ENCODE measurements at regions not wholly inside any gene's neighbourhood (a gene's known extent, or its start where the extent isn't known, plus 50 kb on each side); places are given as distances from the start of the nearest gene placed in this dataset.

- intact Hi-C loops (cut with DNase I): no loop called here
- Histone ChIP-seq H3K36me3 (no peaks in the 10 kb centered on the region), H3K4me3 (no peak overlapping the region), H3K4me1 (no peaks in the 10 kb centered on the region), H3K27me3 (no peaks in the 10 kb centered on the region), H3K9me3 (no peaks in the 10 kb centered on the region), H3K27ac (no peak overlapping the region)
- WGBS (ENCODE audit: insufficient coverage, low coverage, low lambda C conversion rate, missing lambda C conversion rate): 66% methylated on average over 3 of the region's 3 CpGs
- DNase-seq (no peak), ATAC-seq (no peak)
- TF ChIP-seq POLR2A (IDR thresholded peaks at IDR 0.05): no peak
- no peak for TF ChIP-seq CTCF (IDR thresholded peaks at IDR 0.05)
These were observed 944.3 kb upstream of the GHITM start for GRCh38 chr10:83195021-83195420.

GRCh38 chr10:83199374-83199773, 939.9 kb upstream of the GHITM start:
- H3K4me1 ChIP-seq: no peaks in the 10 kb centered on the region
- no peak for DNase-seq
- no peak for ATAC-seq
- intact Hi-C loops (cut with DNase I): no loop called here
- H3K27me3 ChIP-seq: no peaks in the 10 kb centered on the region
- H3K27ac ChIP-seq: no peak overlapping the region
- H3K36me3 ChIP-seq: no peaks in the 10 kb centered on the region
- H3K9me3 ChIP-seq: no peaks in the 10 kb centered on the region
- WGBS (ENCODE audit: insufficient coverage, low coverage, low lambda C conversion rate, missing lambda C conversion rate): 11% methylated on average over 1 of the region's 1 CpG
- TF ChIP-seq CTCF (IDR thresholded peaks at IDR 0.05): no peak
- no peak for TF ChIP-seq POLR2A (IDR thresholded peaks at IDR 0.05)
- no peak overlapping the region for H3K4me3 ChIP-seq

GRCh38 chr10:83205861-83206260, 933.4 kb upstream of the GHITM start:
- ATAC-seq: no peak
- 45% methylated on average over 2 of the region's 2 CpGs for WGBS (ENCODE audit: insufficient coverage, low coverage, low lambda C conversion rate, missing lambda C conversion rate)

GRCh38 chr10:83212632-83213334, 926.5 kb upstream of the GHITM start:
- DNase-seq: no peak
- no peak overlapping the region for H3K27ac ChIP-seq
- WGBS (ENCODE audit: insufficient coverage, low coverage, low lambda C conversion rate, missing lambda C conversion rate): 81% methylated on average over 3 of the region's 3 CpGs
- ATAC-seq: no peak
- no peaks in the 10 kb centered on the region for H3K27me3 ChIP-seq
- no peaks in the 10 kb centered on the region for H3K4me1 ChIP-seq
- H3K4me3 ChIP-seq: no peak overlapping the region
- TF ChIP-seq CTCF (IDR thresholded peaks at IDR 0.05): no peak
- no peak for TF ChIP-seq POLR2A (IDR thresholded peaks at IDR 0.05)
- no peaks in the 10 kb centered on the region for H3K9me3 ChIP-seq
- intact Hi-C loops (cut with DNase I): no loop called here
- H3K36me3 ChIP-seq: no peaks in the 10 kb centered on the region

More at GRCh38 chr10:83205861-83206260, 933.4 kb upstream of the GHITM start:
- Histone ChIP-seq H3K4me3 (no peak overlapping the region), H3K36me3 (no peaks in the 10 kb centered on the region), H3K27ac (no peak overlapping the region), H3K9me3 (no peaks in the 10 kb centered on the region), H3K27me3 (no peaks in the 10 kb centered on the region), H3K4me1 (no peaks in the 10 kb centered on the region)
- intact Hi-C loops (cut with DNase I): no loop called here
- DNase-seq: no peak
- no peak for TF ChIP-seq CTCF (IDR thresholded peaks at IDR 0.05)
- no peak for TF ChIP-seq POLR2A (IDR thresholded peaks at IDR 0.05)
